ENCODE measurements at regions not wholly inside any gene's neighbourhood (a gene's known extent, or its start where the extent isn't known, plus 50 kb on each side); places are given as distances from the start of the nearest gene placed in this dataset.

DNA sequence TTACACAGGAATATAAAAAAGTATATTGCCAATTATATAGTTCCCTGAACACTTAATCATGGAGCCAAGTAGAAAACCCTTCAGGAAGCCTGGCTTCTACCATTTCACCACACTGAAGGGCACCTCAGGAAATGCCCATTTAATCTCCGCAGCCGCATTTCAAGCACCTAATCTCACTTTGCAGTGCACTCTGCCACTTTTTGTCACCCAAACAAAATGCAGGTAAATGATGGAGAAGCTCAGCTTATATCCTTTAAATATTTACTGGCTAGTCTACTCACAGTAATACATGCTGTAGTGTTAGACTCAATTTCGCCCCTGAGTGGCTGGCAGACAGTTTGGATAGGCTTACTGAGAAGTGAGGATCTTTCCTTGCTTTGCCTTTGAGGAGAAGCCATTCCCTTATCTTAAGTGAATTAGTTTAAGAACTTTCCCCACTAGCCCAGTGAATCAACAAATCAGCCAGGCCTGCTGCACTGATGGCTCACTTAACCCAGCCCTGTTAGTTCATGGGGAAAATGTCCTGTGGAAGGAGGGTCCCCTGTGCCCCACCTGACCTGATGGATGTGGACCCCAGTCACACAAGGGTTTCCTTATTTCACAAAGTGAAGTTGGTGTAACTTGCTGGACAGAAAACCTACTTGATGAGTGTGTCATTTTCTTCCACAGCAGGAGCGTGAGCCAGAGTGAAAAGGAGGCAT is 209.7 kb downstream of the CAAP1 start:
- no peaks in the 10 kb centered on the region for H3K4me1 ChIP-seq (ENCODE audit: insufficient read depth, low read length)
- DNase-seq (no peak), ATAC-seq (ENCODE audit: poor library complexity) (no peak)
- no peaks in the 10 kb centered on the region for H3K36me3 Mint-ChIP-seq (ENCODE audit: low read depth)
- ChIA-PET CTCF (no interaction called here), POLR2A (no interaction called here)
- H3K9me3 Mint-ChIP-seq, result no peaks in the 10 kb centered on the region
- no peak overlapping the region for H3K4me3 Mint-ChIP-seq
- no peak overlapping the region for H3K27ac Mint-ChIP-seq
- intact Hi-C loops (cut with DNase I, micrococcal nuclease), result no loop called here
- no peaks in the 10 kb centered on the region for H3K4me1 Mint-ChIP-seq (ENCODE audit: low read depth)
- no peaks in the 10 kb centered on the region for H3K9me3 ChIP-seq (ENCODE audit: control insufficient read depth in 1 of 2, insufficient read depth in 1 of 2, low read length in 2 of 2)
- H3K27me3 ChIP-seq (ENCODE audit: control insufficient read depth in 1 of 2, insufficient read depth in 2 of 2, low read length in 2 of 2), result no peaks in the 10 kb centered on the region
- TF ChIP-seq, protein P1, sequence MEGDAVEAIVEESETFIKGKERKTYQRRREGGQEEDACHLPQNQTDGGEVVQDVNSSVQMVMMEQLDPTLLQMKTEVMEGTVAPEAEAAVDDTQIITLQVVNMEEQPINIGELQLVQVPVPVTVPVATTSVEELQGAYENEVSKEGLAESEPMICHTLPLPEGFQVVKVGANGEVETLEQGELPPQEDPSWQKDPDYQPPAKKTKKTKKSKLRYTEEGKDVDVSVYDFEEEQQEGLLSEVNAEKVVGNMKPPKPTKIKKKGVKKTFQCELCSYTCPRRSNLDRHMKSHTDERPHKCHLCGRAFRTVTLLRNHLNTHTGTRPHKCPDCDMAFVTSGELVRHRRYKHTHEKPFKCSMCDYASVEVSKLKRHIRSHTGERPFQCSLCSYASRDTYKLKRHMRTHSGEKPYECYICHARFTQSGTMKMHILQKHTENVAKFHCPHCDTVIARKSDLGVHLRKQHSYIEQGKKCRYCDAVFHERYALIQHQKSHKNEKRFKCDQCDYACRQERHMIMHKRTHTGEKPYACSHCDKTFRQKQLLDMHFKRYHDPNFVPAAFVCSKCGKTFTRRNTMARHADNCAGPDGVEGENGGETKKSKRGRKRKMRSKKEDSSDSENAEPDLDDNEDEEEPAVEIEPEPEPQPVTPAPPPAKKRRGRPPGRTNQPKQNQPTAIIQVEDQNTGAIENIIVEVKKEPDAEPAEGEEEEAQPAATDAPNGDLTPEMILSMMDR (IDR thresholded peaks at IDR 0.05), result no peak
- H3K27me3 Mint-ChIP-seq, result peaks cover 16% of the 10 kb centered on the region
- no peak overlapping the region for H3K27ac ChIP-seq (ENCODE audit: low read depth in 1 of 2, low read length in 2 of 2)
- H3K36me3 ChIP-seq (ENCODE audit: insufficient read depth, low read length), result no peaks in the 10 kb centered on the region
- H3K4me3 ChIP-seq (ENCODE audit: low read length), result no peak overlapping the region

DNA sequence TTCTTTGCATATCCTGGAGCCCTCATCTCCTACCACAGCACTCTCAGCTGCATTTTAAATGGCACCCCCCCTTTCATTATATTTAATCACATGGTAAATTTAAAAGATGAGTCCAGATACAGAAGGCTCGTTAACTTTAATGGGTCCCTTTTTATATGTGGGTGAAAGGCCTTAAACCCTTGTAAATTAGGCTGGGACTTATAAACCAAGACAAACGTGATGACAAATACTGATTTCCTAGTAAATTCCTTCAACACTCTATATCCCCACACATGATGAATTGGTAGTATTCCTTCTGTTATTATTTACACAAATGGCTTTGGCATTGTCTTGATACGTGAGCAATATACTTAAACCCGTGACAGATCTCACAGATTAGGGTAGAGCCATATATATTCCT is 210.6 kb downstream of the CAAP1 start:
- Mint-ChIP-seq H3K27ac (no peak overlapping the region), H3K4me1 (ENCODE audit: low read depth) (no peaks in the 10 kb centered on the region)

DNA sequence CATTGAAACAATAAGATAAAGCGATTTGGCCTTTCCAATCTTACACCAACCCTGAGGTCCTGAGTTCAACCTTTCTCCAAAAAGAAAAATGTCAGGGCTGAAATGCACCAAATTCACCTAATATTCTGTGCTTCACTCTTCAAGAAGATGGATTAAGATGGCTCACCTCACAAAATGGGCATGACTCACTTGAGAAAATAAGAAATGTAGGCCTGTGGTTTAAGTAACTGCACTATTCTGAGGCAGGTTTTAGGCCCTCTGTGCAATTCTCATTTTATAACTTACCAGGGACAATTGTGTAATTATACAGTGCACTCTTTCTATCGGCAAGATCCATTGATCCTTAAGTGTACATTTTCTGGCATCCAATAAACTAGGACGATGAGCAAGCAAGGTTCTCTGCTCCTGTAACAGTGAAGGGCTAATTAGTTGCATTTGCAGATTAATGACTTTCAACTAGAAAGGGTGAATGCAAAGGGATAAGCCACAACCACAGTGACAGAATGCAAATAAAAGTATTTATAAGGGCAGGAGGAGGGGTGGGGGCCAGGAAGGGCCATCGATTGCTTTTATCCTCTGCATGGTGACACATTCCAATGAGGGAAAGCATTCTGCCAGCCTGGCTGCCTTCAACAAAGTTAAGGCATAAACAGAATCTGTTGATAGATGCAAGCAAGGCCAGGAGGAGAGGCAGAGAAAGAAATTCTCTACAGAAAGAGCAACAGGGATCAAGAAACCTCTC is 214.5 kb downstream of the CAAP1 start:
- H3K4me3 Mint-ChIP-seq, result no peak overlapping the region
- H3K9me3 Mint-ChIP-seq, result no peaks in the 10 kb centered on the region
- no peaks in the 10 kb centered on the region for H3K36me3 ChIP-seq (ENCODE audit: insufficient read depth, low read length)
- H3K9me3 ChIP-seq (ENCODE audit: control insufficient read depth in 1 of 2, insufficient read depth in 1 of 2, low read length in 2 of 2), result no peaks in the 10 kb centered on the region
- H3K27ac ChIP-seq (ENCODE audit: low read depth in 1 of 2, low read length in 2 of 2), result no peak overlapping the region
- TF ChIP-seq, protein P1 (IDR thresholded peaks at IDR 0.05), result no peak
- H3K36me3 Mint-ChIP-seq (ENCODE audit: low read depth), result no peaks in the 10 kb centered on the region
- no peak overlapping the region for H3K4me3 ChIP-seq (ENCODE audit: low read length)
- DNase-seq (no peak), ATAC-seq (ENCODE audit: poor library complexity) (no peak)
- H3K27ac Mint-ChIP-seq, result no peak overlapping the region
- H3K4me1 Mint-ChIP-seq (ENCODE audit: low read depth), result no peaks in the 10 kb centered on the region
- ChIA-PET POLR2A (no interaction called here), CTCF (no interaction called here)
- no peaks in the 10 kb centered on the region for H3K27me3 ChIP-seq (ENCODE audit: control insufficient read depth in 1 of 2, insufficient read depth in 2 of 2, low read length in 2 of 2)
- H3K27me3 Mint-ChIP-seq, result no peaks in the 10 kb centered on the region
- intact Hi-C loops (cut with DNase I, micrococcal nuclease), result no loop called here
- H3K4me1 ChIP-seq (ENCODE audit: insufficient read depth, low read length), result no peaks in the 10 kb centered on the region

More for the DNA sequence above, 210.6 kb downstream of the CAAP1 start:
- ATAC-seq (ENCODE audit: poor library complexity) (no peak), DNase-seq (no peak)
- Histone ChIP-seq H3K27ac (ENCODE audit: low read depth in 1 of 2, low read length in 2 of 2) (no peak overlapping the region), H3K4me1 (ENCODE audit: insufficient read depth, low read length) (no peaks in the 10 kb centered on the region), H3K9me3 (ENCODE audit: control insufficient read depth in 1 of 2, insufficient read depth in 1 of 2, low read length in 2 of 2) (no peaks in the 10 kb centered on the region), H3K36me3 (ENCODE audit: insufficient read depth, low read length) (no peaks in the 10 kb centered on the region), H3K4me3 (ENCODE audit: low read length) (no peak overlapping the region), H3K27me3 (ENCODE audit: control insufficient read depth in 1 of 2, insufficient read depth in 2 of 2, low read length in 2 of 2) (no peaks in the 10 kb centered on the region)
- Mint-ChIP-seq H3K9me3 (no peaks in the 10 kb centered on the region), H3K27me3 (peaks cover 16% of the 10 kb centered on the region), H3K4me3 (no peak overlapping the region), H3K36me3 (ENCODE audit: low read depth) (no peaks in the 10 kb centered on the region)
- ChIA-PET POLR2A (no interaction called here), CTCF (no interaction called here)
- intact Hi-C loops (cut with DNase I, micrococcal nuclease), result no loop called here
- TF ChIP-seq, protein P1 (IDR thresholded peaks at IDR 0.05), result no peak

Measured in CD4-positive, alpha-beta T cell (primary cell).